ENCODE measurements at regions not wholly inside any gene's neighbourhood (a gene's known extent, or its start where the extent isn't known, plus 50 kb on each side); places are given as distances from the start of the nearest gene placed in this dataset.
A peak's percentile ranks its signal among the peaks of the same experiment; 100 is the strongest.

- no peak for DNase-seq
Observed at GRCh38 chr6:149150301-149150700, 167.2 kb upstream of the TAB2 start.

DNA sequence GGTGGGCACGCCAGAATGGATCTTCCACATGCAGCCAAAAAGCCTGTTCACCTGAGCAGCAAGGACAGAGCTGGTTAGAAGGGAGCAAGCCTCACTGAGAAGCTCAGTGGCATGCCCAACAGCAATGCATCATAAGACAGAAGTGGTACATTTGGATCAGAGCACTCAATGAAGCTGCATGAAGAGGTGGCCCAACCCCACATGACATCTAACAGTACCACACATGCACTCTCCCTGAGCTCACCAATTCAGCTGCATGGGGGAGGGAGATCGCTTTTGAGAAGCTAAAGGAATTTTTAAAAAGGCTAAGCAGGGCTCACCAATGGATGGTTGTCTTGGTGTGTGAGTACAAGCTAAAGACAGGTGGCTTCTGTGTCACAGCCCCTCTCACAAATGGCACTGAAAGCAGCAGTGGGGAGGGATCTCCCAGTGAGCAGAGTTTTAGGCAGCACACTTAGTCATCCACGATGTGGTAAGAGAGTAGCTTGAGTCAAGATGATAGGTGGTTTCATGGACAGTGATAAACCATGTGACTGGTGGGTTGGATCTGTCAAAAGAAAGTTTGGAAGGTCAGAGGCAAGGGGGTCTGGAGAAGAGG, 166.6 kb upstream of the TAB2 start:
- no peak for DNase-seq

DNA sequence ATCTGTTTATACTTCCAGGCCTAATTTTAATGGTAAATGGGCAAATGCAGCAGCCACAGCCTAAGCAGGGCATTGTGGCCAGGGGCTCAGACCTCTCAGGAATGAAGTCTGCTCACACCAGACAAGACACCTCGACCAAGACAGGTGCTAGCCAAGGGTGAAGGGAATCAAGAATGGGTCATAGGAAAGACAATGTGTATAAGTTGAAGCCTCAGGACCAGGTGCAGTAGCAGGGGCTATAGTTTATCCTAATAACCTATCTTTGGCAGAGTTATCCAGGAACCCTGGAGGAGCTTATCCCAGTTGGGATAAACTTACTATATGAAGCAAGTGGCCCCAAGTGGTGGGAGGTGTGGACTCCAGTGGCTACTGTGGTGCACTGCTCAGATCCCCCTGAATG, 165.0 kb upstream of the TAB2 start:
- DNase-seq: peak in 1 of 2 experiments; percentile 57

GRCh38 chr6:149153100-149153499, 164.4 kb upstream of the TAB2 start:
- peak; percentile 98 to 99 for DNase-seq

- DNase-seq: no peak
Observed at GRCh38 chr6:149153693-149154092, 163.8 kb upstream of the TAB2 start.

- DNase-seq: no peak
Observed at GRCh38 chr6:149154261-149154821, 163.2 kb upstream of the TAB2 start.

DNA sequence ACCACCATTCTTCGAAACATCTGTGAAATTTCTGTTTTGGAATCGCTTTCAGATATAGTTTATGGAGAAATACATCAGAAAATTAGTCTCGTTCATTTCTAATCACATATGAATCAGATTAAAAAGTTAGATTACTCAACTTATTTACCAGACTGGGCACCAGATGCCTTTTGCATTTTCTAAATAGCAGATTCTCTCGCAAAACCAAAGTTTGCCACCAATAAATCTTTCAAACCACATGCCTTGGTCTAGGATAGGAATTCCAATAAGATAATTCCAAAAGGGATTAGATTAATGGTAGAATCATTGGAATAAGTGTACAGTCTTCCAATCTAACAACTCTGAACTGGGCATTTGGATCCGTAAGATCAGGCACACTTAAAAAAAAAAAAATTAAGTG, 160.4 kb upstream of the TAB2 start:
- DNase-seq: no peak

- no peak for DNase-seq
Observed at GRCh38 chr6:149158076-149158475, 159.4 kb upstream of the TAB2 start.

GRCh38 chr6:149160943-149161342, 156.6 kb upstream of the TAB2 start:
- no peak for DNase-seq

- DNase-seq: no peak
Observed at GRCh38 chr6:149162924-149163323, 154.6 kb upstream of the TAB2 start.

DNA sequence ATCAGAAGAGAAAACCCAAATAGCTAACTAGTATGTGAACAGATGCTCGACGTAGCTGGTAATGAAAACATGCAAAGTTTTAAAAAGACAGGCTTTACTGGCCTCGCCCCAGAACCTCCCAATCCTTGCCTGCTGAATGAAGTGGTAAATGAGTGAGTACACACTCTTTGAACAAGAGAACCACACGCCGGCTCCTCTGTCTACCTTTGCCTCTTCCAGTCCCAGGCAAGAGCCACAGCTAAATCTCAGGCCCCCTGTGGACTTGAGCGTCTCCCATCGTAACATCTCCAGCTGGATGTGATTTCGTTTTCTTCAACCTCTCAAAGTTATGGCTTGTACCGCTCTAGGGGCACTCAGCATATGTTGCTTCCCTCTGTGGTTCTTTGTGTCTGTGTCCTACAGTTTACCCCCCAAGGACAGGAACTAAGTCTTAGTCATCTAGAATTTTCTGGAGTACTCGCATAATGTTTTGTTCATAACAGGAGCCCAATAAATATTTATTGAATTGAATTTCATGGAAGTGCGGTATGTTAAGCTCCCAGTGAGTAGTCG, 153.2 kb upstream of the TAB2 start:
- DNase-seq: no peak

GRCh38 chr6:149166336-149166735, 151.2 kb upstream of the TAB2 start:
- DNase-seq: no peak

DNA sequence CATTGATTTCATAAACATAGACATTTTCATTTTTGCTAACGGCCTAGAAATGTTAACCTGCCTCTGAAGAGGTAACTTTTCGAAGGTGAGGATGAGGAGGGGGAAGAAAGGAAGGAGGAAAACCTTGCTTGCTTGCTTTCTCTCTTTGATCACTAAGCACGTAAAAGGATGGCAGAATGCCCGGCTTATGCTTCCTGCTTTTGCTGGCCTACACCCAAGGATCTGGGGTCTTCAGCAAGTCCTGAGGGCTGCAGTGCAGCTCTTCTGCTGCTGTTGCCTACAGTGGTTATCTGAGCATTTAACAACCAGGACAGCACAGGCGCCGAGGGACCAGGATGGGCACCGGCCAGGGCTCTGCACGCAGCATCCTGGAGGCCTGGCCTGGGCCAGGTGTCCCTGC, 150.8 kb upstream of the TAB2 start:
- no peak for DNase-seq

GRCh38 chr6:149168968-149169367, 148.5 kb upstream of the TAB2 start:
- no peak for DNase-seq

GRCh38 chr6:149169761-149170511, 147.6 kb upstream of the TAB2 start:
- DNase-seq: no peak

DNA sequence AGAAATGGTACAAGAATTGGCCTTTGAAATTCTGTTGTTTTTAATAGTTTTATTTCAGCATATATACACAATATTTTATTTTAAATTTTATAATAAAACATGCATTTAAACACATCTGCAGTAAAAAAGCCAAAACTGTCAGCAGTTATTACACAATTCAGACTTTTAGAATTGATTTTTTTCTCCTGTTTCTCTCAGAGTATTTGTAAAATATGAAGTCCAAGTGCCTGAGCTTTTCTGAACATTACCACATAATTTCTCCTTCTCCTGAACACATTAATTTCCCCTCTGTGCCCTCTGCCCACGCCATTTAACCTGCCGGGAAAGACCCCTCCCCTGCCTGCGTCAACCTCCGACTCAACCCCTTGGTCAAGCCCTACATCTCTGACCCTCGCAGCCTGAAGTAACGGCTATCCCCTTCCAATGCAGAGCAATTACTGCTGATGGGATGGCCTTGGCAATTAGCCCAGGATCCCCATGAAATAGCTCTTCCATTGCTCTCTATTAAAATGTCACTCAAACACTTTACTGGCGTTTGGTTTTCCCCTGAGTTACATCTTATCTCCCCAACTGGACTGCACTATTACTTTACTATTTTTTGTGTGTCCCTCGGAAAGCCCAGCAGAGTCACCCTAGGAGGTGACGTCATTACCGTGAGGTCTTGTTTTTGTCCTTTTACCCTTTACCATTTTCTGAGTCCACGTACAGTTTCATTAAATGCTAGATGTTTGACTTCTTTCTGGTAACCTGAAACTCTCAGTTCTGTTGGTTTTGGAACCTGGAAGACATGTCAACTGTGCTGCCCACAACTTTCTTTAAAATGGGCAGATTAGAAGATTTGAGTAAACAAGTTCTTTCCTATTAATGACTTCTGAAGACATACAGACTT, 146.7 kb upstream of the TAB2 start:
- peak in 1 of 2 experiments; percentile 17 for DNase-seq

DNA sequence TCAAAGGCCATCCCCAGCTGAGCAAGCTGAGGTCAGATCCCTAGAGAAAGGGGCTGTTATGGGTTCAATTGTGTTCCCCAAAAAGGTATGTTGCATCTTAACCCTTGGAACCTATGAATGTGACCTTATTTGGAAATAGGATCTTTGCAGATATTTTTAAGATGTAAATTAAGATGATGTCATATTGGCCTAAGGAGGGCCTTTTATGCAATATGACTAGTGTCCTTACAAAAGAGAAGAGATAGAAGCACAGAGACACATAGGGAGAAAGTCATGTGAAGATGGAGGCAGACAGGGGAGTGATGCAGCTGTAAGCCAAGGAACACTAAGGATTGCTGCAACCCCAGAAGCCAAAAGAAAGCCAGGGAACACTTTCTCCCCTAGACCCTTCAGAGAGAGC, 144.3 kb upstream of the TAB2 start:
- no peak for DNase-seq

DNA sequence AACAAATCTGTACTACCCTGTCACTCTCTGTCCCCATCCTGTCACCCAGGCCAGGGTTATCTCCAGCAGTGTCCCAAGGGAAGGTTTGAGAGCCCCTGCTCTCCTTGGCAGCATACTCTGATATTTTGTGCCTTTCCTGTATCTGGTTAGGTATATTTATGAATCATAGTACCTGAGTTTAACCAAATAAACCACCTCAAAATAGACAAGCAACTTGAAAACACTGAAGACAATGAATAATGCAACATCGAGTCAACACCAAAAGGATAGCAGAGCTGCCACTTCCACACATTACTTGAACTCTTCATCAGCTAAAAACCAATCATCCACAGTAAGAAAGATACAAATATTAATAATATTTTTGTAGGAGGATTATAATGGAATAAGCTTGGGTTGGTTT, 142.6 kb upstream of the TAB2 start:
- DNase-seq: no peak

- no peak for DNase-seq
Observed at GRCh38 chr6:149176971-149177667, 140.4 kb upstream of the TAB2 start.

DNA sequence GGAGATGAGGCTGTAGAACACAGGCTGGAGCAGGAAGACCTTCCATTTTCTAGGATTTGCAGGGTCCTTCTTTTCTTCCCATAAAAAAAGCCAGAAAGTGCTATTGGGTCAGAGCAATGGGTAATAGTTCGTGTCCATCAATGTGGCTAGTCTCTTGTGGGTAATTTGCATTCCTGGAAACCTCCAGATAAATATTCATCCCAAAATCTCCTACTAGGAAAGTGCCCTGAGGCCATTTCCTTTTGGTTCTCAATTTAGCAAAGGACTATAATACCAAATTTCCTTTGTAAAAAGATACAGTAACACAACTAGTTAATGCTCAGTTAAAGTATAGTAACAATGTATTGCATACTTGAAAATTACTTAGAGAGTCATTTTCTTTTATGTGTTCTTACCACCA, 138.1 kb upstream of the TAB2 start:
- DNase-seq: no peak

- DNase-seq: no peak
Observed at GRCh38 chr6:149181304-149181703, 136.2 kb upstream of the TAB2 start.

DNA sequence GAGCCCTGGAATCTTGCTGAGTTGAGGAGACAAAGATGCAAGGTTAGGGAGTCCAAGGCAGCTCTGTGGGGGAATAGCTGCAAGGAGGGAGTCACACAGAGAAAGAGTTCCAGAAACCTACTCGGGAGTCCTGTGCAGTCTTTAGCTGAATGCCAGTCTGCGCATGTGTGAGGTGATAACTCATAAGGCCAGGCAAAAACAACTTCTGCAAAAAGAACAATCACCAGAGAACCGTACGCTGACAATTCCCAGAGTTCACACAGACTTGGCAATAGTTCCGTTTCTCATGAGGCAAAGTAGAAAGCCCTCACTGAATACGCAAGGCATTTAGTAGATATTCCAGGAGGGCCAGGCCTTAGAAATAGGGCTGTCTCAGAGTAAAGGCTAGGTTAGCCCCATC, 135.2 kb upstream of the TAB2 start:
- no peak for DNase-seq

- no peak for DNase-seq
Observed at GRCh38 chr6:149184523-149184922, 133.0 kb upstream of the TAB2 start.

All from NCI-H524 (cell line).